Vagina (tissue), 2 donors: ENCODE measurements at regions not wholly inside any gene's neighbourhood (a gene's known extent, or its start where the extent isn't known, plus 50 kb on each side); places are given as distances from the start of the nearest gene placed in this dataset.
"Not testable (repeated sequence)": the region's sequence is repeated elsewhere in the genome, so short reads cannot be mapped to it uniquely, and the experiment has no call there.

Experiments used
- DNase-seq, 2 donors: peaks; one replicate each; pipeline ENCODE4 v3.0.0-alpha.2; 2017; ENCODE audit errors: extremely low spot score in 2 of 2
- H3K27ac ChIP-seq: fragments of 200-600 bp; sonication (generic); one replicate; pipeline ENCODE4 v1.5.1; 2019
- H3K27me3 ChIP-seq: fragments of 200-600 bp; sonication (generic); one replicate; pipeline ENCODE4 v1.5.1; 2019
- H3K36me3 ChIP-seq, 2 donors: fragments of 200-600 bp; sonication (generic); one replicate each; pipeline ENCODE4 v1.5.1; 2017 to 2019
- H3K4me1 ChIP-seq: fragments of 200-600 bp; sonication (generic); one replicate; pipeline ENCODE4 v1.5.1; 2019
- H3K4me3 ChIP-seq, 2 donors: fragments of 200-600 bp; sonication (generic); 1 replicate in 1 of 2; 2 replicates in 1 of 2; pipeline ENCODE4 v1.5.1; 2016 to 2019
- H3K9me3 ChIP-seq: fragments of 200-600 bp; sonication (generic); one replicate; pipeline ENCODE4 v1.5.1; 2019
- POLR2A ChIP-seq, 2 donors: fragments of 450-650 bp; IDR thresholded peaks; one replicate each; pipeline ENCODE4 v1.6.1; 2017; ENCODE audit warnings: antibody characterized with exemption in 2 of 2, mild to moderate bottlenecking in 2 of 2, moderate library complexity in 2 of 2
- POLR2AphosphoS5 ChIP-seq, 2 donors: sonication (generic); formaldehyde crosslinking; IDR thresholded peaks; one replicate each; pipeline ENCODE4 v1.9.0; 2017; ENCODE audit warnings: antibody characterized with exemption in 2 of 2, mild to moderate bottlenecking in 2 of 2, low read depth in 1 of 2; ENCODE audit not compliant: insufficient read depth in 1 of 2
- intact Hi-C: fragments of 100-400 bp; cut with DNase I; formaldehyde crosslinking; loops from one replicate; pipeline ENCODE4 v1.15.1; 2023
- TF ChIP-seq, protein P1 (sequence below), 3 experiments: fragments of 450-650 bp in 2 of 3; fragments of 200-600 bp in 1 of 3; sonication (generic) in 1 of 3; IDR thresholded peaks; one replicate each; pipeline ENCODE4 v1.5.1; 2017 to 2019; ENCODE audit warnings: antibody characterized with exemption in 3 of 3, mild to moderate bottlenecking in 2 of 3, moderate library complexity in 2 of 3

DNA sequence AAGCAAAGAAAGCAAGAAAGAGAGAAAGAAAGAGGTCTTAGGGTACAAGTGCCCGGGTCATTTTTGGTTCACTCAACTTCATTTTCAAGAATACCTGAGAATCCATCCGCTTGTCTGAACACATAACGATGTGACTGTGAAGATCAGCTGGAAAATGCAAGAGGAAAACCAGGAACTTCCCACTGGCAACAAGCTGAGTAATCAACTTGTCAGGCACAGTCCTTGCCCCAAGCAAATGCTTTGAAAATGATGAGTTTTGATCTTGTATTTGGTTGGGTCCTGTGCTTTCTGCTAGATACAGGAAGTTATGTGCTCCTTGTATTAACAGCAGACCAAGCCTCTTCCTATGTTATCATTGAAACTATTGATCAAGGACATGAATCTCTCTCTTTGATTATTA, 239.1 kb downstream of the ASMT start:
- no peak for DNase-seq
- H3K27ac ChIP-seq: no peak overlapping the region
- H3K4me3 ChIP-seq: no peak overlapping the region
- TF ChIP-seq POLR2A (IDR thresholded peaks at IDR 0.05): no peak
- no peaks in the 10 kb centered on the region for H3K4me1 ChIP-seq
- intact Hi-C loops: no loop called here
- no peaks in the 10 kb centered on the region for H3K36me3 ChIP-seq
- no peaks in the 10 kb centered on the region for H3K27me3 ChIP-seq
- no peaks in the 10 kb centered on the region for H3K9me3 ChIP-seq

DNA sequence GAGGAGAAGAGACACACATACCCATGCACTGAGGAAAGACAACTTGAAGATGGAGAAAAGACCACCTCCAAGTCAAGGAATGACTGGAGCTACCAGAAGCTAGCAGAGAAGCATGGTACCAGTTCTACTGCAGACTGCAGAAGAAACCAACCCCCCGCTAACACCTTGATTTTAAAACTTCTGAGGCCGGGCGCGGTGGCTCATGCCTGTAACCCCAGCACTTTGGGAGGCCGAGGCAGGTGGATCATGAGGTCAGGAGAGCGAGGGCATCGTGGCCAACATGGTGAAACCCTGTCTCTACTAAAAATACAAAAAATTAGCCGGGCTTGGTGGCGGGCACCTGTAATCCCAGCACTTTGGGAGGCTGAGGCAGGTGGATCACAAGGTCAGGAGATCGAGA, 240.0 kb downstream of the ASMT start:
- H3K9me3 ChIP-seq, H3K4me3 ChIP-seq, DNase-seq, H3K27me3 ChIP-seq, H3K27ac ChIP-seq, intact Hi-C loops, H3K4me1 ChIP-seq, H3K36me3 ChIP-seq: not testable (repeated sequence)

DNA sequence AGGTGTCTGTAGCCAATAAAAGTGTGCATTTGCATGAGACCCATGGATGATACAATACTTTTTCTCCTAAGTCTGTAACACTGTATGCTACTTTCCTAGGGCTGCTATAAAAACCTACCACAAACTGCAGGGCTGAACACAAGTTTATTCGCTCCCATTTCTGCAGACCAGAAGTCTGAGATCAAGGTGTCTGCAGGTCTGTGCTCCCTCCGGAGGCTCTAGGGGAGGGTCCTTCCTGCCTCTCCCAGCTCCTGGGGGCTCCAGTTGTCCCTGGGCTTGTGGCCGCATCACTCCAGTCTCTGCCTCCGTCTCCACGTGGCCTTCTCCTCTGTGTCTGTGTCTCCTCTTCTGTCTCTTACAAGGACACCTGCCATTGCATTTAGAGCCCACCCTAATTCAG, 244.4 kb downstream of the ASMT start:
- H3K4me1 ChIP-seq, intact Hi-C loops, H3K4me3 ChIP-seq, DNase-seq, H3K27me3 ChIP-seq, H3K36me3 ChIP-seq, H3K9me3 ChIP-seq, H3K27ac ChIP-seq: not testable (repeated sequence)

DNA sequence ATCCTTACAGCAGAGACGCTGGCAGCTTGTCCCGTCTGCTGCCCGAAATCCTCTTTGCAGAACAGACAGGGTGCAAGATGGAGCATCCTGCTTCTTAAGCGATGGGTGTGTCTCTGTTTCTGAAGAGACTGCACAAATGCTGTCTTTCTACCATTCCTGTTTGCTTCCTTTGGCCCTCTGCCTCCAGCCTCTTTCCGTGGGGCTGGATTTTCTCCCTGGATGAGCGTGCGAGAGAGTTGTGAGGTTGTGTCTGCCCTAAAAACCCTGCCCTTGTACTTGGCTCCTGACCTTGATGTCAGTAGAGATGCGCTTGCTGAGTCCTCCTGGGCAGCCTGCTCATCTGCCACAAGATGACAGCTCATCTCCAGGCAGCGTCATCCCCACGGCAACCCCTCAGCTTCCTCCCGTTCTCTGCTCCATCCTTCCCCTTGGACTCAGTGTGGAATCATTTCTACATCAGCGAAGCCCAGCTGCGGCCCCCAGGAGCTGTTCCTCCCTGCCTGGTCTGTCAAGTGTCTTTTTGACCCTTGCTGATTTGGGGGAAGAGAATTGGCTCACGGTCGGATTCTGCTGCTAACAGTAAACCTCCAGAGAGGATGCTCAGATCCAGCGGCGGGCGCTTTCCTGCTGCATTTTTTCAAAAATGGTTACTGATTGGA, 246.2 kb downstream of the ASMT start:
- H3K9me3 ChIP-seq: no peaks in the 10 kb centered on the region
- TF ChIP-seq POLR2AphosphoS5 (IDR thresholded peaks at IDR 0.05; ENCODE audit: insufficient read depth in 1 of 2, low read depth in 1 of 2) (no peak), POLR2A (IDR thresholded peaks at IDR 0.05) (no peak)
- TF ChIP-seq, protein P1, sequence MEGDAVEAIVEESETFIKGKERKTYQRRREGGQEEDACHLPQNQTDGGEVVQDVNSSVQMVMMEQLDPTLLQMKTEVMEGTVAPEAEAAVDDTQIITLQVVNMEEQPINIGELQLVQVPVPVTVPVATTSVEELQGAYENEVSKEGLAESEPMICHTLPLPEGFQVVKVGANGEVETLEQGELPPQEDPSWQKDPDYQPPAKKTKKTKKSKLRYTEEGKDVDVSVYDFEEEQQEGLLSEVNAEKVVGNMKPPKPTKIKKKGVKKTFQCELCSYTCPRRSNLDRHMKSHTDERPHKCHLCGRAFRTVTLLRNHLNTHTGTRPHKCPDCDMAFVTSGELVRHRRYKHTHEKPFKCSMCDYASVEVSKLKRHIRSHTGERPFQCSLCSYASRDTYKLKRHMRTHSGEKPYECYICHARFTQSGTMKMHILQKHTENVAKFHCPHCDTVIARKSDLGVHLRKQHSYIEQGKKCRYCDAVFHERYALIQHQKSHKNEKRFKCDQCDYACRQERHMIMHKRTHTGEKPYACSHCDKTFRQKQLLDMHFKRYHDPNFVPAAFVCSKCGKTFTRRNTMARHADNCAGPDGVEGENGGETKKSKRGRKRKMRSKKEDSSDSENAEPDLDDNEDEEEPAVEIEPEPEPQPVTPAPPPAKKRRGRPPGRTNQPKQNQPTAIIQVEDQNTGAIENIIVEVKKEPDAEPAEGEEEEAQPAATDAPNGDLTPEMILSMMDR (IDR thresholded peaks at IDR 0.05): no peak
- no peaks in the 10 kb centered on the region for H3K4me1 ChIP-seq
- no peaks in the 10 kb centered on the region for H3K36me3 ChIP-seq
- no peaks in the 10 kb centered on the region for H3K27me3 ChIP-seq
- intact Hi-C loops: no loop called here
- H3K27ac ChIP-seq: no peak overlapping the region
- DNase-seq: no peak
- no peak overlapping the region for H3K4me3 ChIP-seq

DNA sequence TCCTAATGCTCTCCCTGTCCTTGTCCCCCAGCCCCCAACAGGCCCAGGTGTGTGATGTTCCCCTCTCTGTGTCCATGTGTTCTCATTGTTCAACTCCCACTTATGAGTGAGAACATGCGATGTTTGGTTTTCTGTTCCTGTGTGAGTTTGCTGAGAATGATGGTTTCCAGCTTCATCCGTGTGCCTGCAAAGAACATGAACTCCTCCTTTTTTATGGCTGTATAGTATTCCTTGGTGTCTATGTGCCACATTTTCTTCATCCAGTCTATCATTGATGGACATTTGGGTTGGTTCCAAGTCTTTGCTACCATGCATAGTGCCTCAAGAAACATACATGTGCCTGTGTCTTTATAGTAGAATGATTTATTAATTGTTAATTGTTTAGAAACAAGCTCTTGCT, 249.1 kb downstream of the ASMT start:
- intact Hi-C loops, H3K4me1 ChIP-seq, H3K4me3 ChIP-seq, DNase-seq, H3K36me3 ChIP-seq, H3K27me3 ChIP-seq, H3K27ac ChIP-seq, H3K9me3 ChIP-seq: not testable (repeated sequence)

DNA sequence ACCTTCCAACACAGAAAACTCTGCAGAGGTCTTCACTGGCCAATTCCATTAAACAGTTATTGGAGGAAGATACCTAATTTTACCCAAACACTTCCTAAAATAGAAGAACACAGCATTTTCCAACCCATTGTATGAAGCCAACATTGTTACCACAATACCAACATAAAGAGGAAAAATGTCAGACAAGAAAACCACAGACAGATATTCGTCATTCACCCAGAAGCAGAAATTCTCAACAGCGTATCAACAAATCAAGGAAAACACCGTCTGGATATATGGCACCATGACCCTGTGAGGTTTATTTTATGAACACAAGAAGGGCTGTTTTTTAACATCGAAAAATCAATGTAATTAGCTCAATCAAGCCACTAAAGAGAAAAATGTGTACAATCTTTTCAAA, 255.6 kb downstream of the ASMT start:
- Histone ChIP-seq H3K4me3 (no peak overlapping the region), H3K4me1 (no peaks in the 10 kb centered on the region), H3K36me3 (no peaks in the 10 kb centered on the region), H3K27me3 (no peaks in the 10 kb centered on the region), H3K27ac (no peak overlapping the region), H3K9me3 (no peaks in the 10 kb centered on the region)
- intact Hi-C loops: no loop called here
- no peak for TF ChIP-seq POLR2A (IDR thresholded peaks at IDR 0.05)
- no peak for DNase-seq

DNA sequence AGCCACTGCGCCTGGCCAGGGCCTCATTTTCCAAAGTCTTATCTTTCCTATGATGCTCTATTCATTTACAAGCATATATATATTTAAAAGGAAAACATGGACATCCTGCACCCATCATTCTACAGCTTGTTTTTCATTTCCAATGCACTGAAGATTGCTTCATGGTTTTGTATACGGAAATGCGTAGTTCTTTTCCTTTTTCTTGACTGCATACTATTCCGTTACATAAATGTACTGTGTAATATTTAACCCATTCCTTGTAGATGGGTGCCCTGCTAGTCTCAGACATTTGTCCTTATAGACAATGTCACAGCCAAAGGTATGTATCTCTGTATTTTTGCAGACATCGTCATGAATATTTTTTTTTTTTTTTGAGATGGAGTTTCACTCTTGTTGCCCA, 257.0 kb downstream of the ASMT start:
- TF ChIP-seq, protein P1 (IDR thresholded peaks at IDR 0.05): no peak
- TF ChIP-seq POLR2AphosphoS5 (IDR thresholded peaks at IDR 0.05; ENCODE audit: insufficient read depth in 1 of 2, low read depth in 1 of 2) (no peak), POLR2A (IDR thresholded peaks at IDR 0.05) (no peak)
- Histone ChIP-seq H3K4me1 (no peaks in the 10 kb centered on the region), H3K36me3 (no peaks in the 10 kb centered on the region), H3K9me3 (no peaks in the 10 kb centered on the region), H3K4me3 (no peak overlapping the region), H3K27me3 (no peaks in the 10 kb centered on the region), H3K27ac (no peak overlapping the region)
- intact Hi-C loops: no loop called here
- DNase-seq: no peak

DNA sequence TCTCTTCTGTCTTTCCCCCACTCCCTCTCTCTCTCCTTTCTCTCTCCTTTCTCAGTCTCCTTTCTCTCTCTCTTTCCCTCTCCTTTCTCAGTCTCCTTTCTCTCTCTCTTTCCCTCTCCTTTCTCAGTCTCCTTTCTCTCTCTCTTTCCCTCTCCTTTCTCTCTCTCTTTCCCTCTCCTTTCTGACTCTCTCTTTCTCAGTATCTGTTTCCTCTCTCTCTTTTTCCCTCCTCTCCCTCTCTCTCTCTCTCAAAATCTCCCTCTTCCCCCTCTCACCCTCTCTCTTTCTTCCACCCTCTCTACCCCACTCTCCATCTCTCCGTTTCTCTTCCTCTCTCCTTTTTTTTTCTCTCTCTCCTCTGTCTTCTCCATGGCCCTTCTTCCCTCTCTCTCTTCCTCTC, 258.8 kb downstream of the ASMT start:
- Histone ChIP-seq H3K9me3 (no peaks in the 10 kb centered on the region), H3K4me1 (no peaks in the 10 kb centered on the region), H3K27ac (no peak overlapping the region), H3K36me3 (no peaks in the 10 kb centered on the region), H3K27me3 (no peaks in the 10 kb centered on the region), H3K4me3 (no peak overlapping the region)
- no peak for DNase-seq
- intact Hi-C loops: no loop called here
- TF ChIP-seq POLR2A (IDR thresholded peaks at IDR 0.05) (no peak), POLR2AphosphoS5 (IDR thresholded peaks at IDR 0.05; ENCODE audit: insufficient read depth in 1 of 2, low read depth in 1 of 2) (no peak)
- TF ChIP-seq, protein P1 (IDR thresholded peaks at IDR 0.05): no peak
